Fibroblast of skin of right quadriceps (primary cell): ENCODE measurements at regions not wholly inside any gene's neighbourhood (a gene's known extent, or its start where the extent isn't known, plus 50 kb on each side); places are given as distances from the start of the nearest gene placed in this dataset.
"Not testable (repeated sequence)": the region's sequence is repeated elsewhere in the genome, so short reads cannot be mapped to it uniquely, and the experiment has no call there.

Experiments
- DNase-seq: peaks from one replicate; pipeline ENCODE4 v3.0.0-alpha.2; 2013

DNA sequence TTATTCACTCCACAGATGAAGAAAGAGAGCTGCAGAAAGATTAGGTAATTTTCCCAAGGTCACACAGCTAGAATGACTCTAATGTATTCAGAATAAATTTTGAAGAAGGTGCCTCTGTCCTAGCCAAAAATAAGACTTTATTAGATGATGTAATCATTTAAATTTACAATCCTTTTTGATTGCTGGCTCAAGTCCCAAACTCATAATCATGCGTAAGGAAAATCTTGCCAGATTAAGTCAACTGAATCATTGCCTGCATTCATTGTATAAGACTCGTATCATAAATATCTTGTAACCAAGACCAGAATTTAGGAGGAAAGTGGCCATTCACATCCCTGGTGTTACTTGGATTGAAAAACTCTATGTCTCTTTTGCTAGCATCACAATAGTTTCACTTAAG lies 53.1 kb upstream of the STK39 start:
- DNase-seq: peak; percentile 48

DNA sequence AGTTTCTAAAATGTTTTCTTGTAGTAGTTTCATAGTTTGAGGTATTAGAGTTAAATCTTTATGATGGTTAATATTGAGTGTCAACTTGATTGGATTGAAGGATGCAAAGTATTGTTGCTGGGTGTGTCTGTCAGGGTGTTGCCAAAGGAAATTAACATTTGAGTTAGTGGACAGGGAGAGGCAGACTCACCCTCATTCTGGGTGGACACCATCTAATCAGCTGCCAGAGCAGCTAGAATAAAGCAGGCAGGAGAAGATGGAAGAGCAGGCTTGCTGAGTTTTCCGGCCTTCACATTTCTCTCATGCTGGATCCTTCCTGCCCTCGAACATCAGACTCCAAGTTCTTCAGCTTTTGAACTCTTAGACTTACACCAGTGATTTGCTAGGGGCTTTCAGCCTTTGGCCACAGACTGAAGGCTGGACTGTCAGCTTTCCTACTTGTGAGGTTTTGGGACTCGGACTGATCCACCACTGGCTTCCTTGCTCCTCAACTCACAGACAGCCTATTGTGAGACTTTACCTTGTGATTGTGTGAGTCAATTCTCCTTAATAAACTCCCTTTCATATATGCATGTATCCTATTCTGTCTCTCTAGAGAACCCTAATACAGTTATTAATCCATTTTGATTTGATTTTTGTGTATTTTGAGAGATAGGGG lies 56.8 kb upstream of the STK39 start:
- DNase-seq: no peak

DNA sequence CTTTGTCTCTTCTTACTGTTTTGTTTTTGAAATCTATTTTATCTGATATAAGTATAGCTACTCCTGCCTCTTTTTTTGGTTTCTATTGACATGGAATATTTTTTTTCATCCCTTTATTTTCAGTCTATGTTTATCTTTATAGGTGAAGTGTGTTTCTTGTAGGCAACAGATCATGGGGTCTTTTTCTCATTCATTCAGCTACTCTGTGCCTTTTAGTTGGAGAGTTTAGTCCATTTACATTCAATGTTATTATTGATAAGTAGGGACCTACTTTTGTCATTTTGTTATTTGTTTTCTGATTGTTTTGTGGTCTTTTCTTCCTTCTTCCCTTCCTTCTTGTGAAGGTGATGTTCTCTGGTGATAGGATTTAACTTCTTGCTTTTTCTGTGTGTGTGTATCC lies 60.0 kb upstream of the STK39 start:
- no peak for DNase-seq

DNA sequence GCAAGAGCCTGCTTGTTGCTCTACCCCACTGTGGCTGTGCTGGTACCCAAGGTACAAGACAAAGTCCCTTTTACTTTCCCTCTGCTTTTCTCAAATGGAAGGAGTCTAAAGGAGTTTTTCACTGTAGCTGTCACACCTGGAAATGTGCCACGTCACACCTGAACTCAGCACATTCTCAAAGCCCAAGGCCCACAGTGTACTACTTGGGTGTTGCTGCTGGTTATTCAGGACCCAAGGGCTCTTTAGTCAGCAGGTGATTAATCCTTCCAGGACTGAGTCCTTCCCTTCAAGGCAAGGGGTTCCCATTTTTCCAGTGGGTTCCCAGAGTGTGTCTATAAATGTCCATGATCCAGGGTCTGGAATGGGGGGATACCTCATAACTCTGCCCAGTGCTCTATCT lies 63.2 kb upstream of the STK39 start:
- no peak for DNase-seq

DNA sequence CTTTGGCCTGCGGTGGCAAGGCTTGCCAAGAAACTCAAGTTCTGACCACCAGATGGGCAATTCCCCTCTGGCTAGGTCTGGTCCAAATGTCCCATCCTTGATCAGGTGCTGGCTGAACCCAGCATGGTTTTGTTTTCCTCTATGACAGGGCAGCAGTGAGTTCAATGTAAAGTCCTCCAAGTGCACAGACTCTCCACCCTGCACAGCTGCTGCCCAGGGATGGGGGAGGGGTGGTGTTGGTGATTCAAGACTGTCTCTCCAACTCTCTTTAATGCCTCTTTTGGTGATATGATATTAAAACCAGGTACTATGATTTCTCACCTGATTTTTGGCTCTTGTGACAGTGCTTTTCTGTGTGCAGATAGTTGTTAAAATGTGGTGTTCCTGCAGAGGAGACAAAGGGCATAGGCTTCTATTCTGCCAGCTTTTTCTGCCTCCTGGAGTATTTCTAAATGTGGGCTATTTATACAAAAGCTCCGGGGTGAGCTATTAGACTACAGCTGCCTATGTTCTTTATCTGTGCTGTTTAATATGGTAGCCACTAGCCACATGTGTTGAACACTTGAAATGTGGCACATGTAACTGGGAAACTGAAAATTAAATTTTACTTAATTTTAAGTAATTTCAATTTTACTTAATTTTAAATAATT lies 64.0 kb upstream of the STK39 start:
- DNase-seq: no peak

DNA sequence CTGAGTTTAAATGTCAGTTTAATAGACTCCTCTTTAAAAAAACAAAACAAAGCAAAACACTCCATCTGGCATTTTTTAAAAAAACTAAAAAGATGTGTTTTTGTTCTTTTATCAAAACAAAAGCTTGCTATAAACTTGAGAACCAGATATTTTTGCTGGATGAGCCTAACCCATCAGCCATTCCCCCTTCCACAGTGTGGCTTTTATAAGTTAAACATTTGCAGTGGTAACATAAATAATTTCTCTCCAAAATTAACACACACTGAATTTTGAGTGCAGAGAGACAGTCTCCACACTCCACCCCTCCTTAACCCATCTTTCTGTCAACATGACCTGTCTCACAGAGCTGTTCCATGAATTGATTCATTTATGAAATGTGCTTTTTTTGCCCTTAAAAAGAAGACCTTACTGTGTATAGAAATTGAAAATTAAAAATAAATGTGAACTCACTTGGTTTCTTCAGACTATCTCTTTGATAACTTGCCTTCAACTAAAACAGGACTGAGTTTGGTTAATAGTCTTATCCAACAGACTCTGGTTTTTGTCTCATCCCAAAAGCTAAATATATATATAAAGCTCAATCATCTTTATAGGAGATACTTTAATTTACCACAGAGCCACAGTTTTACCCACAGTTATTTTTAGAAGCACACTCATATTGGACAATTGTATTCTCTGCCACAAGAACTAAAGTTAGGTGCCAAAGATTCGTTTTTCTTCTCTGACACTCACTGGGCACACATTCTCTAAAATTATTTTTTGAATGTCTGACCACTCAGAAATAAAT lies 64.8 kb upstream of the STK39 start:
- DNase-seq: no peak

DNA sequence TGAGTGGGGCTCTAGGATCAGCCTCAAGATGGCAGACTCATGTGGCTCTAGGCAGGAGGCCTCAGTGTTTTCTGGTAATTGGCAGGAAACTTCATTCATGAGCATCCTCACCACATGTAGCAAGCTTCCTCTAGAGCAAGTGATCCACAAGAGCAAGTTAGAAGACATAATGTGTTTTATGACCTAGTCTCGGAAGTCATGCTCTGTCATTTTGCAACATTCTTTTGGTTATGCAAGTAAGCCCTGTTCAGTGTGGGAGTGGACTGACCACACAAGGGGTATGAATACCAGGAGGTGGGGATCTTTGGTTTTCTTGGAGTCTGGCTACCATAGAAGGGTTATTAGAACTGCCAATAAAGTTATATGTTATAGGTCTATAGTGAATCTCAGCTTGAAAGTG lies 66.8 kb upstream of the STK39 start:
- no peak for DNase-seq

DNA sequence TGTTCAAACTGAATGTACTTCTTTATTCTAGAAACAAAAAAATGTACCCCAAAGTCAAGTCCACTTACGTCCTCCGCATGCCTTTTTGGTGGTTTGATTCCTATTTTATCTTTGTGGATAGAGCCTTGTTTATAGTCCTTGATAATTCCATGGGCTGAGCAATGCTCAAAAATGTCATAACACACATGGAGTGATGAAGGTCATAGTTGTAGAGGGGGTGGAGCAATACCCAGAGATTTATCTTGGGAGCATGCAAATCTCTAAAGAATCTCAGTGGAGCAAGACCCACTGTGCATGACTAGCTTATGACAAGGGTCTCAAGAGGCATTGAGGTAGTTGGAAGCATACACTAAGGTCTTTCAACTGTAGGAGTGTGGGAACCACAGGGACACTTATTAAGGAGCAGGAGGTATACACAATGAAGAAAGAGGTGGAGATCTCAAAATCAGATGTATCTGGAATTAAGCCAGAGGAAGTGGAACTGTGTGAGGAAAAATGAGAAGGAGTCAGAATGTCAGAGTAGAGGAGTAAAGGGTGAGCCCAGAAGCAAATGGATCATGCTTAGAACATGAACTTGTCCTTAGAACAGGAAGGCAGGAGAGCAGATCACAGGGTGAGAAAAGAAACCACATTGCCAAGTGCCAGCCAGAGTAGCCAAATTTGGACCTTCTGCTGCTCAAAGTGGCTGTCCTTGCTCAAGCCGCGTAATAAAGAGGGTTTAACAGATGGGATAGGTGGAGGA lies 68.1 kb upstream of the STK39 start:
- DNase-seq: no peak

DNA sequence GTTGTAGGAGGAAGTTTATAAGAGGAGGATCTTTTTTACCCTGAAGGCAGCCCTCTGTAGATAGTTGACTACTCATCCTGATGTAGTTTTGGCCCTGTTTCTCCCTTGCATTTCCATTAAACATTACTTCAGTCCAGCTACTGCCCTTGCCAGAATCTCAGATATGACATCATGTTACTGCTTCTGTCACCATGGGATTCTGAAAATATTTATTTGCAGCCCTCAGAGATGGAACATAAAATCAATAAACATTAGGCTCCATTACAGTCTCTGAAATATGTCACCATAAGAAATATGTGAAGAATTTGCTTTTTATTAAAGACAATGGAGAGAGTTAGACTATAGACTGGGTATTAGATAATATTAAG lies 68.7 kb upstream of the STK39 start:
- no peak for DNase-seq

DNA sequence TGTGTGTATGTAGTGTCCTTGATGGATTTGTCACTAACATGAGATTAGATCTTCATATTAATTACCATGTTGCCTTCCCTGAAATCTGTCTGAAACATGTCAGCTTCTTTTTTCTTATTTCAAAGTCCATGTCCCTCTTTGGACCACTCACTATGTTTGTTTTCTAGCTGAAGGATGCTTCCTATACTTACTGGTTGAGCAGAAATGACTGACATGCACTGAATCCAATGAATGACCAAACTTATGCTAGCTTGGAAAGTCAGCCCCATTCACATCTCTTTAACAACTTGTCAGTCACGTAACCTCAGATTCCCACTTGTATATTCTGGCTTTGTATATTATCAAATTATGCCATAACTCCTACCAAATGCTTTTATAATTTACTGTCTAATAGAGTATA lies 69.9 kb upstream of the STK39 start:
- DNase-seq: no peak

DNA sequence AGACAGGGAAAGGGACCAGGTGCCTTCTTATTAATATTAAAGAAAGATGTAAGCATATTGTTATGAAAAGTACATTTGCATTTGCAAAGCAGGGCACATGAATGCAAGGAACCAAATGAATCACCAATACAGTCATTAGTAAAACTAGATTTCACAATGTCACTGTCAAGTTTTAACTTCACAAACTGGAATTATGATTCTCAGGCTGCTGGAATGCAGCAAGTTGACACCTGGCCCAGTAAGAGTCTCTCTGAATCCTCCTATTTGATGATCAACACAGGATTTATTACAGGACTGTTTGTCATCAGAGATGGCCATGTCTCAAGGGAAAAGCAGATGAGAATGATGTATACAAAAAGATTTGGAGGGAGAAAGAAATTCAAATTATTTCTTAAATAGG lies 72.9 kb upstream of the STK39 start:
- no peak for DNase-seq

DNA sequence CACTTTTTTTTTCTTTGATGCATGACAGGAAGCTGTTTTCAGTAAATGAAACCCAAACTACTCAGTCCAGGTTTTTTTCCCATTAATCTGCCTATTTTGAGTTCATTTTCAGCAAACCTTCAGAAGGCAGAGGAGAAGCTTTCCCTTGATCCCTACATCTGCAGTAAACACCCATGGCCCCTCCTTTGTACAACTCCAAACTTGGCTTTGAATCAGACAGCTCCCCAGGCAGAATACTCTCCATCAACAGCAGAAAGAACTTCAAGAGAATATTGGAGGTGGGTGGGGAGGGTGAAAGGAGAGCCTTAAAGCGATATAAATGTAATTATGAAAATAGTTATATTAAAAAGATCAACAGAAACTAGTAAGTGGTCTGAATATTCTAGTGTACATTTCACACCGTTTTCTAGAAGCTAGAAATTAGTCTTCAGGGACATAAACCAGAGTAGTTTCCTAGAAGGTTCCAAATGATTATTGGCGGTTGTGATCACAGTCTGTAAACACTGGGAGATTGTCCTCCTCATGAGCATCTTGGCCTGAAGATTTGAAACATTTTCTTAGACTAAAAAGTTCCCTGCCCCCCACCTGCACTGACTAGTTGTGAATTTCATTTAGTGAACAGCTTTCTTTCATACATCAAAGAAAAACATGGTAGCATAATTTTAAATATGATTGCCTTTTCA lies 75.1 kb upstream of the STK39 start:
- DNase-seq: no peak

DNA sequence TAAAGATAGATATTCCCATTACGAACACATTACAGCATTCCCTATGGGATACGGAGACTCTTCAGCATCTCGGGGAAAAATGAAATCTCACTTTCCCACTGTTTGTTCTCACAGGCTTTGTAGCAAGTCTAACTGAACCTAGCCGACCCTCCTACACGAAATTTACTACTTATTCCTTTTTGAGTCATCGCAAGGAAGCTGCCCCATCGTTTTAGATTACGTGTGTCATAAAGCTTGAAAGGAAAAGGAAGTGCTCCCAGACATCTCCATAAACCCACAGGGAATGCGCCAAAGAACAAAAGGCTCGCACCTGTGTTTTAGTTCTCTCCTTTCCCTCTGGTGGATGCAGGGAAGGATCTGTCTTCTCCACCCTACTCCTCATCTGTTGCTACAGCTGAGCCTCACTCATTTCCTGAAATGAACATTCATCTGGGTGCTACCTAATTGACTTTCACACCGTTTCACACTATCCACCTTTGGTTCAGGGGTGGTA lies 76.2 kb upstream of the STK39 start:
- peak; percentile 18 for DNase-seq

DNA sequence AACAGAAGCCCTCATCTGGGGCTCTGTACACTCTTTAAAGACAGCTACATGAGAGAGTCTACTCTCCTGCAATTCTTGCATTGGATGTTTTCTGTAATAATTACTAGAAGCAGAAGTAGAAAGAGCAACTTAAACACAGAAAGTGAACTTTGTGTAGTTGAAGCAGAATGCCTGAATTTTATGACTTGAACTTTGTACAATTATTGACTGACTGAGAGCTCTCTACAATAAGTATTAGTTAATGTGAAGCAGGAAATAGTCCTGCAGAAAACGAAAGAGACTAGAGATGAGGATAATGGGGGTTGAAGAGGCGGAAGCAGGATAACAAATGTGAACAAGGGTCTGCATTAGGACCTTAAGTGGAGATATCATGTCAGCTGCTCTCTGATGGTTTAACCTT lies 79.2 kb upstream of the STK39 start:
- no peak for DNase-seq

DNA sequence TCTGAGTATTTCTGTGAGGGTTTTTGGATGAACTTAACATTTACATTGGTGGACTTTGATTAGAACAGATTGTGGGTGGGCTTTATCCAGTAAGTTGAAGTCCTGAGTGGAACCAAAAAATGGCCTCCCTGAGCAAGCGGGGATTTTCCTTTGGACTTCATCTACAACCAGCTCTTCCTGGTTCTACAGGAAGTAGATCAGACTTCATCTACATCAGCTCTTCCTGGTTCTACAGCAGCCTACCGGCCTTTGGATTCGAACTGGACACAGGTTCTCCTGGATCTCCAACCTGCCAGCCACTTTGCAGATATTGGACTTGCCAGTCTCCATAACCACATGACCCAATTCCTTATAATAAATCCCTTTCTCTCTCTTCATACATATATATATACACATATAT lies 79.9 kb upstream of the STK39 start:
- no peak for DNase-seq

DNA sequence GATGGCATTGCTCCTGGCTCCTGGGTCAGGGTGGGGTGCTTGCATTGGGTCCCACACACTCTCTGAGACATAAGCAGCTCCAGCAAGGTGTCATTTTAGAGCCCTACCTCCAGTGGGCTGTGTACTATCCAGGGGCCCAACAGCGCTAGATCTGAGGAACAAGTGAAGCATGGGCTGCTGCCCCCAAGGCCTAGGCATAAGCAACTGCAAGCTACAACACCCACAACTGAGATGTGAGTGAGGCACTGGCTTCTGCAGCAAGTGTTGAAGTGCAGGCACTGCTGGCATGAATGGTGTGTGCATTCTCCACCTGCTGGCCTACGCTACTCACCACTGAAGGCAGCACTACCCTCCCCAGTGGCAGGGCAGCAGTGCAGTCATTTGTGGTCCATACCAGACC lies 81.0 kb upstream of the STK39 start:
- DNase-seq: no peak

DNA sequence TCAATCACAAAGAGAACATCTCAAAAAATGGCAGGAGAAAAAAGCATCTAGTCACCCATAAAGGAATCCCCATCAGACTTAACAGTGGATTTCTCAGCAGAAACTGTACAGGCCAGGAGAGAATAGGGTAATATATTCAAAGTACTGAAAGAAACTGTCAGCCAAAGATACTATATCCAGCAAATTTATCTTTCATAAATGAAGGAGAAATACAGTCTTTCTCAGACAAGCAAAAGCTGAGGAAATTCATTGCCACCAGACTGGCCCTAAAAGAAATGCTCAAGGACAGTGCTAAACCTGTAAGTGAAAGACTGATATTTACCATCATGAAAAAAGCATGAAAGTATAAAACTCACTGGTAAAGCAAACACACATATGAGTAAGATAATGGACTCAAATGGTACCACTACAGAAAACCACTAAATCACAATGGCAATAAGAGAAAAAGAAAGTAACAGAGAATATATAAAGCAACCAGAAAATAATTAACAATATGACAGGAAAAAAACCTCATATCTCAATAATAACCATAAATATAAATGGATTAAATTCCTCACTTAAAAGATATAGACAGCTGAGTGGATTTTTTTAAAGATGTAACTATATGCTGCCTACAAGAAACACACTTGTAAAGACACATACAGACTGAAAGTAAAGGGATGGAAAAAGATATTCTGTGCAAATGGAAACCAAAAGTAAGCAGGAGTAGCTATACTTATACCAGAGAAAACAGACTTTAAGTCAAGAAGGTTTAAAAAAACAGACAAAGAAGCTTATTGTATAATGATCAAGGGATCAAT lies 83.4 kb upstream of the STK39 start:
- no peak for DNase-seq

DNA sequence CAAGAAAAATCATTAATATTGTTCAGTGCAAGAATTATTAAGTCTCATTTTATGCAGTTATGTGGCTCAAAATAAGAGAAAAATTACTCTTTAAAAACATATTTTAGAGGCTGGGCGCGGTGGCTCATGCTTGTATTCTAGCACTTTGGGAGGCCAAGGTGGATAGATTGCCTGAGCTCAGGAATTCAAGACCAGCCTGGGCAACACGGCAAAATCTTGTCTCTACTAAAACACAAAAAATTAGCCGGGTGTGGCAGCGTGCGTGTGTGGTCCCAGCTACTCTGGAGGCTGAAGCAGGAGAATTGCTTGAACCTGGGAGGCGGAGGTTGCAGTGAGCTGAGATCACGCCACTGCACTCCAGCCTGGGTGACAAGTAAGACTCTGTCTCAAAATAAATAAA lies 87.9 kb upstream of the STK39 start:
- DNase-seq: not testable (repeated sequence)

DNA sequence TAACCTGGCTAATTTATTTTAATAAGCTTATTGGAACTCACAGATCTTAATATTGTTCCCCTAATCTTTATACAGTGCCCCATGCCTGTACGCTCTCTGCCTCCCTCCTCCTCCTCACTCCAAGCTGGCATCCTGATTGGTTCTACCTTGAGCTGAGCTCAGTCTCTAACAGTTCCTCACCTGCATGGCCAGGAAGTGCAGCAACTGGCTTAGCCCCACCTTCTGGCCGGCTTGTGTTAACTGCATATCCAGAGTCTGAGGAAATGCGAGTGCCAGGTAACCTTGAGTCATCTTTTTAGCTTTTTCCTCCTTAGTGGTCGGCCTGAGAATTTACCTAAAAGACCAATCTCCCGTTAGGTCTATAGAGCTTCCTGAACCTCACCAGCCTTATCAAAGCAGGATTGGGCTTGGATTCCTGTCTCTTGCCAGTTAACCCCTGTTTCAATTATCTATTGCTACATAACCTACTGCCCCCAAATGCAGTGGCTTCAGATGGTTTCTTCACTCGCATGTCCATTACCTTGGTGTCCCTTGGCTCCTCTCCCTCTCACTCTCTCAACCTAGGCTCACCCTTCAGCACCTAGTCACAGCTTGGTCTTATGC lies 89.5 kb upstream of the STK39 start:
- DNase-seq: no peak

DNA sequence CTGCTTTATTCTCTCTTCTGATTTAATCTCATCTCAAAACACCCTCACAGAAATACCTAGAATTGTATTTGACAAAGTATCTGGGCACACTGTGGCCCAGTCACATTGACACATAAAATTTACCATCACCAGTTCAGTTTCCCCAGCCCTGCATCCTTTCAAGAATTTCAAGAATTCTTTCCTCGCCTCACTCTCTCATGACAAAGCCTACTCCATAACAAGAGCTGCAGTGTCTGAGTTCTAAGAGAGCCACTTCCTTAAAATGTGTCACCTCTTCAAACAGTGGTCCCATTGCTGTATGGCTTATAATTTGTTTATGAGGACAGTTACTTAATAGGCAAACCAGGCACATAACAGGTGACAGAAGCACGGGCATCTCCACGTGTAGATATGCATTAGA lies 90.9 kb upstream of the STK39 start:
- no peak for DNase-seq

DNA sequence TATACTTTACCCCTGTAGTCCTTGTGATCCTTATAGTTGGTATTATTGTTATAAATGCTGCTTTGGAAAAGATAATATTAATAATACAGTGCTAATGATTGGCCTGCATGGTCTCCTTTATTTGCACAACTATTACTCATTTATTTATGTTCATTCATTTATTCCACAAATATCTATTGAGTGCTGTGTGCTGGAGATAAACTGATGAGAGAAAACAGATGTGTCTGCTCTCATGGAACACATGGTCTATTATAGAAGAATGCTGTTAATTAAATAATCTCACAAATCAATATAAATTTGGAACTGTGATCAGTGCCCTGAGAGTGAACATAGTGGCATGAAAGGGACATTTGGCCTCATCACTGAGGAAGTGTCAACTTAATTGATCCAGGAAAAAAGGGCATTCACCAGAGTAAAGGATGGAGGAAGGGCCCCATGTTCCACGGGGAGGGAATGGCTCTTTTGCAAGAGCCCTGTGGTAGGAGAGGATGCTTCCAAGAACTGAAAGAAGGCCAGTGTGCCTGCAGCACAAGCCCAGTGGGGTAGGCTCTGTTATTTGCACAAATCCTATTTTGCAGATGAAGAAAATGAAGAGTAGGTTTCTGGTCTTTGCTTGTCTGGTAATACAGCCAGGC lies 91.5 kb upstream of the STK39 start:
- DNase-seq: no peak
